H1 (cell line): ENCODE measurements at regions not wholly inside any gene's neighbourhood (a gene's known extent, or its start where the extent isn't known, plus 50 kb on each side); places are given as distances from the start of the nearest gene placed in this dataset.

Experiments used
- MAX ChIP-seq: IDR thresholded peaks from 2 replicates; pipeline ENCODE4 v1.6.1; 2012; ENCODE audit warnings: inconsistent platforms
- POU5F1 ChIP-seq: IDR thresholded peaks from 2 replicates; pipeline ENCODE4 v1.6.1; 2011; ENCODE audit warnings: low read depth, mild to moderate bottlenecking, low read length, moderate library complexity
- SUZ12 ChIP-seq: fragments of 200-600 bp; sonication (generic); IDR thresholded peaks from 2 replicates; pipeline ENCODE4 v1.6.1; 2012; ENCODE audit warnings: mild to moderate bottlenecking, inconsistent platforms, low read length, moderate library complexity, mixed read lengths

GRCh38 chr3:70763894-70764293 lies 451.5 kb upstream of the MDFIC2 start (continued):
- no peak for TF ChIP-seq SUZ12
- TF ChIP-seq MAX = no peak
- no peak for TF ChIP-seq POU5F1
